Right atrium auricular region (tissue), 2 donors: ENCODE measurements at regions not wholly inside any gene's neighbourhood (a gene's known extent, or its start where the extent isn't known, plus 50 kb on each side); places are given as distances from the start of the nearest gene placed in this dataset.
A peak's percentile ranks its signal among the peaks of the same experiment; 100 is the strongest.
"Not testable (repeated sequence)": the region's sequence is repeated elsewhere in the genome, so short reads cannot be mapped to it uniquely, and the experiment has no call there.

ENCODE experiments used
- DNase-seq: peaks from one replicate; pipeline ENCODE4 v3.0.0-alpha.2; 2019; ENCODE audit warnings: low spot score
- H3K27ac ChIP-seq, 2 donors: fragments of 200-600 bp; sonication (generic); 1 replicate in 1 of 2; 2 replicates in 1 of 2; pipeline ENCODE4 v1.5.1; 2016 to 2019
- H3K27me3 ChIP-seq, 2 donors: fragments of 200-600 bp; sonication (generic); one replicate each; pipeline versions ENCODE4 v1.5.1 to v1.6.0; 2017 to 2019
- H3K36me3 ChIP-seq: fragments of 200-600 bp; sonication (generic); one replicate; pipeline ENCODE4 v1.5.1; 2016
- H3K4me1 ChIP-seq, 2 donors: fragments of 200-600 bp; sonication (generic); one replicate each; pipeline versions ENCODE4 v1.5.1 to v1.6.0; 2017 to 2019
- H3K4me3 ChIP-seq, 2 donors: fragments of 200-600 bp; sonication (generic); 1 replicate in 1 of 2; 2 replicates in 1 of 2; pipeline ENCODE4 v1.5.1; 2017 to 2019; ENCODE audit warnings: mild to moderate bottlenecking in 1 of 2, moderate library complexity in 1 of 2
- H3K9me3 ChIP-seq, 2 donors: fragments of 200-600 bp; sonication (generic); one replicate each; pipeline ENCODE4 v1.5.1; 2019
- CTCF ChIP-seq, 2 donors: fragments of 200-600 bp; sonication (generic); IDR thresholded peaks; one replicate each; pipeline ENCODE4 v1.5.1; 2019; ENCODE audit warnings: antibody characterized with exemption in 2 of 2

GRCh38 chr5:36407396-36407795 is 105.7 kb upstream of the RANBP3L start:
- H3K27ac ChIP-seq: no peak overlapping the region
- H3K36me3 ChIP-seq: no peaks in the 10 kb centered on the region
- H3K27me3 ChIP-seq: no peaks in the 10 kb centered on the region
- TF ChIP-seq CTCF (IDR thresholded peaks at IDR 0.05): no peak
- no peaks in the 10 kb centered on the region for H3K9me3 ChIP-seq
- peaks cover 0 to 6% of the 10 kb centered on the region in 2 donors for H3K4me1 ChIP-seq
- DNase-seq: no peak
- H3K4me3 ChIP-seq: no peak overlapping the region

GRCh38 chr5:36409711-36410110 is 108.0 kb upstream of the RANBP3L start:
- H3K27ac ChIP-seq, H3K36me3 ChIP-seq, DNase-seq, H3K27me3 ChIP-seq, H3K9me3 ChIP-seq, H3K4me1 ChIP-seq, H3K4me3 ChIP-seq: not testable (repeated sequence)

DNA sequence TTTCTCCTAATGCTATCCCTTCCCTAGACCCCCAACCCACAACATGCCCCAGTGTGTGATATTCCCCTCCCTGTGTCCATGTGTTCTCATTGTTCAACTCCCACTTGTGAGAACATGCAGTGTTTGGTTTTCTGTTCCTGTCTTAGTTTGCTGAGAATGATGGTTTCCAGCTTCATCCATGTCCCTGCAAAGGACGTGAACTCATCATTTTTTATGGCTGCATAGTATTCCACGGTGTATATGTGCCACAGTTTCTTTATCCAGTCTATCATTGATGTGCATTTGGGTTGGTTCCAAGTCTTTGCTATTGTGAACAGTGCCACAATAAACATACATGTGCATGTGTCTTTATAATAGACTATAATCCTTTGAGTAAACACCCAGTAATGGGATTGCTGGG is 109.0 kb upstream of the RANBP3L start:
- not testable (repeated sequence) for H3K36me3 ChIP-seq, H3K9me3 ChIP-seq, H3K27me3 ChIP-seq, DNase-seq, H3K4me3 ChIP-seq, H3K27ac ChIP-seq, H3K4me1 ChIP-seq

GRCh38 chr5:36414869-36415282 is 113.2 kb upstream of the RANBP3L start:
- no peaks in the 10 kb centered on the region for H3K27me3 ChIP-seq
- no peak overlapping the region for H3K27ac ChIP-seq
- no peaks in the 10 kb centered on the region for H3K36me3 ChIP-seq
- H3K4me3 ChIP-seq: no peak overlapping the region
- peaks cover 0 to 10% of the 10 kb centered on the region in 2 donors for H3K4me1 ChIP-seq
- DNase-seq: no peak
- peak; percentile 51 to 69 for TF ChIP-seq CTCF (IDR thresholded peaks at IDR 0.05)
- H3K9me3 ChIP-seq: no peaks in the 10 kb centered on the region

DNA sequence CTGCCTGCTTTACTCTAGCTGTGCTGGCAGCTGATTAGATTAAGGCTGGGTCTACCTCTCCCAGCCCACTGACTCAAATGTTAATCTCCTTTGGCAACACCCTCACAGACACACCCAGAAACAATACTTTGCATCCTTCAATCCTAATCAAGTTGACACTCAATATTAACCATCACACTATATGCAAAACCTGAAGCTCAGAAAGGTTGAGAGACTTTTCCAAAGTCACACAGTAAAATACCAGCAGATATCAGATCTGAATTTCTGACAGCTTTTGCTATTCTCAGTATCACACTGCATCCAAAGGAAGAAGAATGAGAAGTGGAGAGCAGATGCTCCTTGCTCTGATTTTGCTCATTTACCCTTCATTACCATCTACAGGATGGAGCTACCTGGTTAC is 114.9 kb upstream of the RANBP3L start:
- Histone ChIP-seq H3K4me1 (peaks cover 0 to 10% of the 10 kb centered on the region in 2 donors), H3K9me3 (no peaks in the 10 kb centered on the region), H3K4me3 (no peak overlapping the region), H3K36me3 (no peaks in the 10 kb centered on the region), H3K27me3 (no peaks in the 10 kb centered on the region), H3K27ac (no peak overlapping the region)
- TF ChIP-seq CTCF (IDR thresholded peaks at IDR 0.05): no peak
- no peak for DNase-seq

- no peaks in the 10 kb centered on the region for H3K36me3 ChIP-seq
- H3K4me3 ChIP-seq: no peak overlapping the region
- TF ChIP-seq CTCF (IDR thresholded peaks at IDR 0.05): no peak
- H3K27me3 ChIP-seq: no peaks in the 10 kb centered on the region
- peaks cover 0 to 10% of the 10 kb centered on the region in 2 donors for H3K4me1 ChIP-seq
- no peak for DNase-seq
- H3K9me3 ChIP-seq: no peaks in the 10 kb centered on the region
- no peak overlapping the region for H3K27ac ChIP-seq
Measured at GRCh38 chr5:36417221-36417620, 115.5 kb upstream of the RANBP3L start.

DNA sequence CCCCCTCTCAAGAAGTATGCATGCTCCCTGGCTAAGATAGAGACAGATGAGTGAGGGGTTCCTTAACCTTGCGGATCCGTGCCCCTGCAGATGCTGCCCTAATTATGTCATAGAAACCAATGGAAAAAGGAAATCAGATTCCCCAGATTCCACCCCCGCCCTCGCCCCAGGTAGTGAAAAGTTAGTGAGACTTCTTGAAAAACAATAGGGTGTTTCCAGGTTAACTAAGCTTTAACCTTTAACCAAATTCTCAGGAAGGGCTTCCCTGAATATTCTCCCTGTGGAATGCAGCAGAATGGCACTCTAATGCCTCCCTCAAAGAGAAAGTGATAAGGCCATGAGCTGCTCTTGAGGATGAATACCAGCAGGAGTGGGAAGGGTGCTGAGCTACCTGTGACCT is 116.0 kb upstream of the RANBP3L start:
- no peak for DNase-seq
- H3K27me3 ChIP-seq: no peaks in the 10 kb centered on the region
- H3K36me3 ChIP-seq: no peaks in the 10 kb centered on the region
- H3K4me3 ChIP-seq: no peak overlapping the region
- peaks cover 0 to 10% of the 10 kb centered on the region in 2 donors for H3K4me1 ChIP-seq
- H3K27ac ChIP-seq: no peak overlapping the region
- H3K9me3 ChIP-seq: no peaks in the 10 kb centered on the region
- TF ChIP-seq CTCF (IDR thresholded peaks at IDR 0.05): no peak
